Gastrocnemius medialis (tissue), 4 donors: ENCODE measurements at regions not wholly inside any gene's neighbourhood (a gene's known extent, or its start where the extent isn't known, plus 50 kb on each side); places are given as distances from the start of the nearest gene placed in this dataset.

Experiments used
- POLR2A ChIP-seq, 2 donors: fragments of 450-650 bp; IDR thresholded peaks; one replicate each; pipeline ENCODE4 v1.6.1; 2017; ENCODE audit warnings: antibody characterized with exemption in 2 of 2, mild to moderate bottlenecking in 2 of 2, moderate library complexity in 2 of 2
- TF ChIP-seq, protein P1 (sequence below), 5 experiments: fragments of 450-650 bp in 3 of 5; fragments of 200-600 bp in 2 of 5; sonication (generic) in 2 of 5; IDR thresholded peaks in 4 of 5; conservative IDR thresholded peaks in 1 of 5; 1 replicate in 4 of 5; 2 replicates in 1 of 5; pipeline ENCODE4 v1.5.1; 2016 to 2019; ENCODE audit warnings: antibody characterized with exemption in 5 of 5, mild to moderate bottlenecking in 3 of 5, moderate library complexity in 3 of 5

DNA sequence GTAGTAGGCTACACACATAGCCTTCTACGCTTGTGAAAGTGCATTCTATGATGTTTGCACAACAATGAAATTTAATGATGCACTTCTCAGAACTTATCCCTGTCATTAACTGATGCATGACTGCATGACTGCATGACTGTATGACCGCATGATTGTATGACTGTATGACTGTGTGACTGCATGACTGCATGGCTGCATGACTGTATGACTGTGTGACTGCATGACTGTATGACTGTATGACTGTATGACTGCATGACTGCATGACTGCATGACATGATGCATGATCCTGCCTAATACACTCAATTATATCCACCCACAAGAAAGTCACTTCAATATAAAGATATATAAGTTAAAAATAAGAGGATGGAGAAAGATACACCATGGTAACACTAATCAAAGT is 365.4 kb upstream of the FSIP2 start:
- TF ChIP-seq, protein P1, sequence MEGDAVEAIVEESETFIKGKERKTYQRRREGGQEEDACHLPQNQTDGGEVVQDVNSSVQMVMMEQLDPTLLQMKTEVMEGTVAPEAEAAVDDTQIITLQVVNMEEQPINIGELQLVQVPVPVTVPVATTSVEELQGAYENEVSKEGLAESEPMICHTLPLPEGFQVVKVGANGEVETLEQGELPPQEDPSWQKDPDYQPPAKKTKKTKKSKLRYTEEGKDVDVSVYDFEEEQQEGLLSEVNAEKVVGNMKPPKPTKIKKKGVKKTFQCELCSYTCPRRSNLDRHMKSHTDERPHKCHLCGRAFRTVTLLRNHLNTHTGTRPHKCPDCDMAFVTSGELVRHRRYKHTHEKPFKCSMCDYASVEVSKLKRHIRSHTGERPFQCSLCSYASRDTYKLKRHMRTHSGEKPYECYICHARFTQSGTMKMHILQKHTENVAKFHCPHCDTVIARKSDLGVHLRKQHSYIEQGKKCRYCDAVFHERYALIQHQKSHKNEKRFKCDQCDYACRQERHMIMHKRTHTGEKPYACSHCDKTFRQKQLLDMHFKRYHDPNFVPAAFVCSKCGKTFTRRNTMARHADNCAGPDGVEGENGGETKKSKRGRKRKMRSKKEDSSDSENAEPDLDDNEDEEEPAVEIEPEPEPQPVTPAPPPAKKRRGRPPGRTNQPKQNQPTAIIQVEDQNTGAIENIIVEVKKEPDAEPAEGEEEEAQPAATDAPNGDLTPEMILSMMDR (IDR thresholded peaks at IDR 0.05 in 4 of 5, conservative IDR thresholded peaks at IDR 0.05 in 1 of 5): no peak
- TF ChIP-seq POLR2A (IDR thresholded peaks at IDR 0.05): no peak
